ENCODE measurements at regions not wholly inside any gene's neighbourhood (a gene's known extent, or its start where the extent isn't known, plus 50 kb on each side); places are given as distances from the start of the nearest gene placed in this dataset.

- POLR2A ChIA-PET (ENCODE audit: low non-redundant PET), result no interaction called here
Measured at GRCh38 chr7:15862016-15862780, 175.7 kb upstream of the MEOX2 start.

GRCh38 chr7:15860264-15860949, 173.9 kb upstream of the MEOX2 start:
- POLR2A ChIA-PET (ENCODE audit: low non-redundant PET), result no interaction called here
- CTCF ChIA-PET, result no interaction called here

More at GRCh38 chr7:15862016-15862780, 175.7 kb upstream of the MEOX2 start:
- no peak for TF ChIP-seq CTCF (conservative IDR thresholded peaks at IDR 0.05; ENCODE audit: low read depth)
- CTCF ChIA-PET, result no interaction called here
- no peak for DNase-seq (ENCODE audit: low spot score)
- no peak overlapping the region for H3K27ac ChIP-seq

GRCh38 chr7:15857026-15857425, 170.5 kb upstream of the MEOX2 start:
- POLR2A ChIA-PET (ENCODE audit: low non-redundant PET), result no interaction called here

More at GRCh38 chr7:15860264-15860949, 173.9 kb upstream of the MEOX2 start:
- DNase-seq (ENCODE audit: low spot score), result no peak
- H3K27ac ChIP-seq, result no peak overlapping the region
- no peak for TF ChIP-seq CTCF (conservative IDR thresholded peaks at IDR 0.05; ENCODE audit: low read depth)

GRCh38 chr7:15856311-15856710, 169.8 kb upstream of the MEOX2 start:
- no peak for DNase-seq (ENCODE audit: low spot score)
- CTCF ChIA-PET, result interaction anchor here (0.6 kb wide), 1 partner anchor 72 kb away, joined by 3 read pairs; no protein-coding TSS in a partner anchor
- TF ChIP-seq CTCF (conservative IDR thresholded peaks at IDR 0.05; ENCODE audit: low read depth), result no peak
- POLR2A ChIA-PET (ENCODE audit: low non-redundant PET), result no interaction called here
- H3K27ac ChIP-seq, result no peak overlapping the region

More at GRCh38 chr7:15857026-15857425, 170.5 kb upstream of the MEOX2 start:
- no peak for TF ChIP-seq CTCF (conservative IDR thresholded peaks at IDR 0.05; ENCODE audit: low read depth)
- CTCF ChIA-PET, result interaction anchor here (0.6 kb wide), 1 partner anchor 71 kb away, joined by 3 read pairs; no protein-coding TSS in a partner anchor
- no peak for DNase-seq (ENCODE audit: low spot score)
- H3K27ac ChIP-seq, result no peak overlapping the region

GRCh38 chr7:15855525-15856109, 169.1 kb upstream of the MEOX2 start:
- no peak overlapping the region for H3K27ac ChIP-seq
- TF ChIP-seq CTCF (conservative IDR thresholded peaks at IDR 0.05; ENCODE audit: low read depth), result no peak
- POLR2A ChIA-PET (ENCODE audit: low non-redundant PET), result no interaction called here
- CTCF ChIA-PET, result no interaction called here
- DNase-seq (ENCODE audit: low spot score), result no peak

- DNase-seq (ENCODE audit: low spot score), result no peak
- POLR2A ChIA-PET (ENCODE audit: low non-redundant PET), result no interaction called here
- CTCF ChIA-PET, result interaction anchor here (1.0 kb wide), 1 partner anchor 34 kb away, joined by 4 read pairs; no protein-coding TSS in a partner anchor
- no peak for TF ChIP-seq CTCF (conservative IDR thresholded peaks at IDR 0.05; ENCODE audit: low read depth)
- no peak overlapping the region for H3K27ac ChIP-seq
Measured at GRCh38 chr7:15854841-15855524, 168.5 kb upstream of the MEOX2 start.
